ENCODE measurements at regions not wholly inside any gene's neighbourhood (a gene's known extent, or its start where the extent isn't known, plus 50 kb on each side); places are given as distances from the start of the nearest gene placed in this dataset.

GRCh38 chr4:186948361-186949242, 224.9 kb upstream of the FAT1 start:
- Histone ChIP-seq H4K20me1 (ENCODE audit: control insufficient read depth, extremely low read depth, insufficient read depth, low read length) (no peaks in the 10 kb centered on the region), H3K9me3 (ENCODE audit: control insufficient read depth, low read depth, low read length) (no peaks in the 10 kb centered on the region), H3K9ac (ENCODE audit: control insufficient read depth, extremely low read depth, insufficient read depth, low read length) (no peak overlapping the region), H3K27ac (ENCODE audit: control insufficient read depth, insufficient read depth, low read length) (no peak overlapping the region), H2AFZ (ENCODE audit: control insufficient read depth, low read length) (peak overlapping the region; percentile 37), H3K9me1 (ENCODE audit: control insufficient read depth, extremely low read depth, insufficient read depth, low read length) (no peaks in the 10 kb centered on the region), H3K4me2 (ENCODE audit: control insufficient read depth, extremely low read depth, insufficient read depth, low read depth, low read length) (peak overlapping the region; percentile 13), H3K27me3 (ENCODE audit: control insufficient read depth, extremely low read depth, insufficient read depth, low read length) (peaks cover 2% of the 10 kb centered on the region), H3K4me3 (ENCODE audit: control insufficient read depth in 2 of 3, extremely low read depth in 1 of 3, insufficient read depth in 2 of 3, low read depth in 1 of 3, low read length in 3 of 3) (no peak overlapping the region), H3K36me3 (ENCODE audit: control insufficient read depth in 2 of 2, extremely low read depth in 1 of 2, insufficient read depth in 2 of 2, low read length in 2 of 2) (no peaks in the 10 kb centered on the region), H3K79me2 (ENCODE audit: control insufficient read depth, insufficient read depth, low read length) (no peaks in the 10 kb centered on the region), H3K4me1 (ENCODE audit: control insufficient read depth, extremely low read depth, insufficient read depth, low read length) (no peaks in the 10 kb centered on the region)
- DNase-seq (ENCODE audit: low read depth, low spot score) (no peak), FAIRE-seq (peak; percentile 53)
- TF ChIP-seq EZH2 (IDR thresholded peaks at IDR 0.05; ENCODE audit: low read length) (no peak), CTCF (optimal IDR thresholded peaks at IDR 0.05 in 1 of 3, IDR thresholded peaks at IDR 0.05 in 1 of 3, conservative IDR thresholded peaks at IDR 0.05 in 1 of 3; ENCODE audit: extremely low read depth in 1 of 3, insufficient read depth in 2 of 3, low read length in 3 of 3) (peak; percentile 34 to 64 (median 46))
- dilution Hi-C loops (cut with MboI; ENCODE audit: extremely low pct_ligation_motif_present, low sequenced_read_pairs) = no loop called here

- TF ChIP-seq CTCF (optimal IDR thresholded peaks at IDR 0.05 in 1 of 3, IDR thresholded peaks at IDR 0.05 in 1 of 3, conservative IDR thresholded peaks at IDR 0.05 in 1 of 3; ENCODE audit: extremely low read depth in 1 of 3, insufficient read depth in 2 of 3, low read length in 3 of 3) (no peak), EZH2 (IDR thresholded peaks at IDR 0.05; ENCODE audit: low read length) (no peak)
Measured at GRCh38 chr4:186949847-186950246, 226.2 kb upstream of the FAT1 start.

More at GRCh38 chr4:186949847-186950246, 226.2 kb upstream of the FAT1 start:
- dilution Hi-C loops (cut with MboI; ENCODE audit: extremely low pct_ligation_motif_present, low sequenced_read_pairs) = no loop called here
- no peaks in the 10 kb centered on the region for H4K20me1 ChIP-seq (ENCODE audit: control insufficient read depth, extremely low read depth, insufficient read depth, low read length)
- H3K4me2 ChIP-seq (ENCODE audit: control insufficient read depth, extremely low read depth, insufficient read depth, low read depth, low read length) = no peak overlapping the region
- H3K27ac ChIP-seq (ENCODE audit: control insufficient read depth, insufficient read depth, low read length) = no peak overlapping the region
- H3K79me2 ChIP-seq (ENCODE audit: control insufficient read depth, insufficient read depth, low read length) = no peaks in the 10 kb centered on the region
- no peak overlapping the region for H3K4me3 ChIP-seq (ENCODE audit: control insufficient read depth in 2 of 3, extremely low read depth in 1 of 3, insufficient read depth in 2 of 3, low read depth in 1 of 3, low read length in 3 of 3)
- DNase-seq (ENCODE audit: low read depth, low spot score) (no peak), FAIRE-seq (no peak)
- no peaks in the 10 kb centered on the region for H3K9me1 ChIP-seq (ENCODE audit: control insufficient read depth, extremely low read depth, insufficient read depth, low read length)
- no peak overlapping the region for H3K9ac ChIP-seq (ENCODE audit: control insufficient read depth, extremely low read depth, insufficient read depth, low read length)
- H2AFZ ChIP-seq (ENCODE audit: control insufficient read depth, low read length) = no peak overlapping the region
- H3K4me1 ChIP-seq (ENCODE audit: control insufficient read depth, extremely low read depth, insufficient read depth, low read length) = no peaks in the 10 kb centered on the region
- no peaks in the 10 kb centered on the region for H3K36me3 ChIP-seq (ENCODE audit: control insufficient read depth in 2 of 2, extremely low read depth in 1 of 2, insufficient read depth in 2 of 2, low read length in 2 of 2)
- peaks cover 6% of the 10 kb centered on the region for H3K27me3 ChIP-seq (ENCODE audit: control insufficient read depth, extremely low read depth, insufficient read depth, low read length)
- no peaks in the 10 kb centered on the region for H3K9me3 ChIP-seq (ENCODE audit: control insufficient read depth, low read depth, low read length)
